Endothelial cell of umbilical vein (primary cell): ENCODE measurements at regions not wholly inside any gene's neighbourhood (a gene's known extent, or its start where the extent isn't known, plus 50 kb on each side); places are given as distances from the start of the nearest gene placed in this dataset.

Source experiments
- BruUV-seq: library from RNA; stranded (reverse); fragments of 400-500 nt; replicated peaks from 2 replicates; lab custom pipeline; 2021; lab: Mats Ljungman, UMichigan
- CTCF ChIA-PET: fragments of 300-600, 350-600 bp; sonication (Branson Sonifier 250); formaldehyde crosslinking; loops from one replicate; lab custom pipeline; 2021; ENCODE audit warnings: antibody characterized with exemption, inconsistent platforms; lab: Charles Lee
- POLR2A ChIA-PET: fragments of 300-600, 350-600 bp; sonication (Branson Sonifier 250); formaldehyde crosslinking; loops from one replicate; lab custom pipeline; 2021; ENCODE audit warnings: antibody characterized with exemption, inconsistent platforms; lab: Charles Lee
- DNase-seq: peaks from one replicate; pipeline ENCODE4 v3.0.0-alpha.2; 2011; ENCODE audit warnings: low read depth, low spot score
- FAIRE-seq: peaks from 2 replicates; lab custom pipeline; 2011; peaks lifted over from hg19 to GRCh38; lab: Jason Lieb, UNC
- H2AFZ ChIP-seq: 2 replicates; pipeline ENCODE4 v1.6.0; 2012; ENCODE audit warnings: low read depth, low read length, control low read depth, inconsistent platforms
- H3K27ac ChIP-seq: 2 replicates; pipeline ENCODE4 v1.5.1; 2011; ENCODE audit warnings: low read depth, mild to moderate bottlenecking, control low read depth, low read length, moderate library complexity; ENCODE audit not compliant: insufficient read depth
- H3K27me3 ChIP-seq, 2 experiments: 2 replicates each; pipeline versions ENCODE4 v1.6.0 to v1.6.1; 2011; ENCODE audit warnings: low read length in 2 of 2, mixed read lengths in 1 of 2; ENCODE audit not compliant: control insufficient read depth in 2 of 2, insufficient read depth in 2 of 2
- H3K36me3 ChIP-seq, 2 experiments: 2 replicates in 1 of 2; 3 replicates in 1 of 2; pipeline ENCODE4 v1.5.1; 2011; ENCODE audit warnings: low read length in 2 of 2, mild to moderate bottlenecking in 1 of 2, moderate library complexity in 1 of 2; ENCODE audit not compliant: control insufficient read depth in 2 of 2, insufficient read depth in 2 of 2; ENCODE audit errors: extremely low read depth in 1 of 2
- H3K4me1 ChIP-seq: 3 replicates; pipeline ENCODE4 v1.5.1; 2011; ENCODE audit warnings: mild to moderate bottlenecking, low read length; ENCODE audit not compliant: control insufficient read depth, insufficient read depth; ENCODE audit errors: extremely low read depth
- H3K4me2 ChIP-seq: 2 replicates; pipeline ENCODE4 v1.6.1; 2011; ENCODE audit warnings: low read length, control low read depth, mixed read lengths; ENCODE audit not compliant: insufficient read depth
- H3K4me3 ChIP-seq, 3 experiments: fragments of 200-600 bp in 1 of 3; sonication (generic), shearing (Covaris generic) in 1 of 3; replicated peaks in 1 of 3; 2 replicates each; pipeline ENCODE4 v1.5.1; 2011 to 2016; ENCODE audit warnings: control low read depth in 3 of 3, low read length in 3 of 3, mild to moderate bottlenecking in 2 of 3, inconsistent platforms in 1 of 3, low read depth in 1 of 3, moderate library complexity in 1 of 3; ENCODE audit not compliant: insufficient read depth in 1 of 3
- H3K79me2 ChIP-seq: 2 replicates; pipeline ENCODE4 v1.6.0; 2012; ENCODE audit warnings: low read length, inconsistent platforms; ENCODE audit not compliant: control insufficient read depth, insufficient read depth
- H3K9ac ChIP-seq: replicated peaks from 2 replicates; pipeline ENCODE3; 2011; ENCODE audit warnings: low read length, control low read depth; ENCODE audit not compliant: insufficient read depth; ENCODE audit errors: extremely low read depth
- H3K9me1 ChIP-seq: replicated peaks from 3 replicates; pipeline ENCODE4 v1.6.0; 2011; ENCODE audit warnings: mild to moderate bottlenecking, low read length; ENCODE audit not compliant: control insufficient read depth, insufficient read depth; ENCODE audit errors: extremely low read depth
- H3K9me3 ChIP-seq: replicated peaks from 2 replicates; pipeline ENCODE4 v1.5.1; 2012; ENCODE audit warnings: low read length, inconsistent platforms; ENCODE audit not compliant: control insufficient read depth, insufficient read depth
- H4K20me1 ChIP-seq: replicated peaks from 2 replicates; pipeline ENCODE3; 2011; ENCODE audit warnings: mild to moderate bottlenecking, low read length; ENCODE audit not compliant: control insufficient read depth, insufficient read depth; ENCODE audit errors: extremely low read depth
- CTCF ChIP-seq, 2 donors: IDR thresholded peaks; 1 replicate in 1 of 2; 2 replicates in 1 of 2; pipeline ENCODE4 v1.5.1; 2011; ENCODE audit warnings: low read length in 2 of 2, mild to moderate bottlenecking in 2 of 2, moderate library complexity in 2 of 2, control low read depth in 1 of 2, inconsistent platforms in 1 of 2, low read depth in 1 of 2; ENCODE audit not compliant: insufficient read depth in 1 of 2; ENCODE audit errors: extremely low read depth in 1 of 2
- JUN ChIP-seq: IDR thresholded peaks from 2 replicates; pipeline ENCODE4 v1.6.1; 2011; ENCODE audit warnings: borderline replicate concordance, low read depth; ENCODE audit not compliant: insufficient read length, insufficient read depth
- MYC ChIP-seq: IDR thresholded peaks from one replicate; pipeline ENCODE4 v1.6.1; 2011; ENCODE audit warnings: mild to moderate bottlenecking, low read depth, low read length
- POLR2A ChIP-seq: IDR thresholded peaks from 2 replicates; pipeline ENCODE4 v1.6.1; 2012; ENCODE audit warnings: low read depth, mild to moderate bottlenecking, control low read depth, low read length
- POLR2AphosphoS5 ChIP-seq: IDR thresholded peaks from 2 replicates; pipeline ENCODE4 v1.6.1; 2012; ENCODE audit warnings: low read depth, mild to moderate bottlenecking, control low read depth, low read length, moderate library complexity; ENCODE audit not compliant: insufficient read depth
- dilution Hi-C: fragments of 300-500 bp; cut with MboI; formaldehyde crosslinking; loops from one replicate; pipeline ENCODE4 v1.15.0; 2019; ENCODE audit warnings: low sequenced_read_pairs; ENCODE audit not compliant: extremely low pct_ligation_motif_present
- intact Hi-C: fragments of 100-400 bp; cut with micrococcal nuclease; formaldehyde crosslinking; loops from one replicate; pipeline ENCODE4 v1.10.0; 2022
- TF ChIP-seq, protein P1 (sequence below): IDR thresholded peaks from 2 replicates; pipeline ENCODE4 v1.6.1; 2011; ENCODE audit not compliant: insufficient read depth, insufficient read length

DNA sequence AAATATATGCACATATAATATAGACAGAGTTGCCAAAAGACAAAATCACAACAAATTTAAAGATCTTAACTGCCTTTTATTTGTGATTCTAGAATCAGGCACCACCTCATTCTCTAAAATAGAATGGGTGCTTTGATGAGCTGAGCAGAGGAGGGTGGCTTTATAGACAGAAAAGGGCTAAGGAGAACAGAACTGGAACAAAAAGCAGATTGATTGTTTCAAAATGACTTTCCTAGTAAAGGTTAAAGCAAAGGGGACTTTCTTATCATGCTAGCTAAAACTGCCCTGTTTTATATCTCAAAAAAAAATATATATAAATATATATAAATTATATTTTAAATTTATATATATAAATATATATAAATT lies 287.6 kb downstream of the FAT3 start:
- TF ChIP-seq CTCF (IDR thresholded peaks at IDR 0.05; ENCODE audit: extremely low read depth in 1 of 2, insufficient read depth in 1 of 2, low read depth in 1 of 2, low read length in 2 of 2) (no peak), POLR2A (no peak), JUN (no peak), POLR2AphosphoS5 (no peak)
- TF ChIP-seq, protein P1, sequence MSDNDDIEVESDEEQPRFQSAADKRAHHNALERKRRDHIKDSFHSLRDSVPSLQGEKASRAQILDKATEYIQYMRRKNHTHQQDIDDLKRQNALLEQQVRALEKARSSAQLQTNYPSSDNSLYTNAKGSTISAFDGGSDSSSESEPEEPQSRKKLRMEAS = no peak

GRCh38 chr11:92523611-92524010 lies 299.0 kb downstream of the FAT3 start:
- Histone ChIP-seq H3K9me3 (no peaks in the 10 kb centered on the region), H4K20me1 (no peaks in the 10 kb centered on the region), H3K4me2 (no peak overlapping the region), H3K27me3 (no peaks in the 10 kb centered on the region), H3K9ac (no peak overlapping the region), H2AFZ (no peak overlapping the region), H3K9me1 (no peaks in the 10 kb centered on the region), H3K27ac (no peak overlapping the region), H3K4me3 (no peak overlapping the region), H3K36me3 (no peaks in the 10 kb centered on the region), H3K79me2 (no peaks in the 10 kb centered on the region), H3K4me1 (no peaks in the 10 kb centered on the region)
- POLR2A ChIA-PET = no interaction called here
- dilution Hi-C loops = no loop called here
- DNase-seq (no peak), FAIRE-seq (no peak)
- no TSS peak for BruUV-seq
- CTCF ChIA-PET = no interaction called here
- TF ChIP-seq MYC = no peak
- TF ChIP-seq POLR2AphosphoS5 = no peak
- no peak for TF ChIP-seq POLR2A
- intact Hi-C loops = no loop called here

More for the DNA sequence above, 287.6 kb downstream of the FAT3 start:
- Histone ChIP-seq H3K9me3 (no peaks in the 10 kb centered on the region), H3K4me3 (no peak overlapping the region), H3K4me2 (no peak overlapping the region), H3K79me2 (no peaks in the 10 kb centered on the region), H3K27me3 (no peaks in the 10 kb centered on the region), H2AFZ (no peak overlapping the region), H3K9me1 (no peaks in the 10 kb centered on the region), H3K4me1 (no peaks in the 10 kb centered on the region), H4K20me1 (no peaks in the 10 kb centered on the region), H3K27ac (no peak overlapping the region), H3K36me3 (no peaks in the 10 kb centered on the region), H3K9ac (no peak overlapping the region)
- intact Hi-C loops = no loop called here
- no peak for FAIRE-seq
- DNase-seq = no peak
- no TSS peak for BruUV-seq
- POLR2A ChIA-PET = no interaction called here
- dilution Hi-C loops = no loop called here
- CTCF ChIA-PET = no interaction called here
